GM21529 (cell line): ENCODE measurements at regions not wholly inside any gene's neighbourhood (a gene's known extent, or its start where the extent isn't known, plus 50 kb on each side); places are given as distances from the start of the nearest gene placed in this dataset.
"Not testable (repeated sequence)": the region's sequence is repeated elsewhere in the genome, so short reads cannot be mapped to it uniquely, and the experiment has no call there.

ENCODE experiments used
- ATAC-seq: cut with Tn5 transposase; IDR thresholded peaks from one replicate; pipeline ENCODE4 v1.9.1; 2021; ENCODE audit not compliant: unreplicated experiment

DNA sequence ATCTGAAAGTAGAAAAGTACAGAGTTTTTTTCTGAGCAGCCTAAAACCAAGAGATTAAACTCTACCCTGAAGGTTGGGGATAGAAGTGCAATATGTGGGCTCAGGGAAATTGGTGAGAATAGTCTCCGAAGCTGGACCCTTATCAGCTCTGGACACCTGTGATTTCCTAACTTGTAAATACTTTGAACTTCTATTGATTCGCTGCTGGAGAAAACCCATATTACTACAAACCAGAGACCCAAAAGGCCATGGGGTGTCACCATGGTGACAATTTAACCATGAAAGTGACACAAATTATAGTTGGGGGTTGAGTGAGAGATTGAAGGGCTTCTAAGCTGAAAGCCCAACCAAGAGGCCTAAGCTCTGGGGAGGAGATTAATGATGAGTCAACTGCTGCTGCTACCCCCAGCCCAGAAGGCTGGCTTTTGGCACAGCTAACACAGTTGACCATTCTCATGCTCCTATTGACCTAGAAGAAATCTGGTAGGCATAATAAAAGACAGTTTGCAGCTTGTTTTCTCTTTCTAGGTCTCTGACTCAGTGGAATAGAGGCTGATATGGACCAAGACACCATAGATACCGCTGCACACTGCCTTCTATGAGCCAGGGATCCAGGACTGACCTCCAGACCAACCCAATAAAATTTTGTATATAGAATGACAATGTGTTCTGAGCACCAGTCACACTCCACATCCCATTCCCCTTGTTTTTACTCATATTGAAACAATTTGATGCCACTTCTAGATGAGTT, 131.9 kb upstream of the FNDC3A start:
- no peak for ATAC-seq

DNA sequence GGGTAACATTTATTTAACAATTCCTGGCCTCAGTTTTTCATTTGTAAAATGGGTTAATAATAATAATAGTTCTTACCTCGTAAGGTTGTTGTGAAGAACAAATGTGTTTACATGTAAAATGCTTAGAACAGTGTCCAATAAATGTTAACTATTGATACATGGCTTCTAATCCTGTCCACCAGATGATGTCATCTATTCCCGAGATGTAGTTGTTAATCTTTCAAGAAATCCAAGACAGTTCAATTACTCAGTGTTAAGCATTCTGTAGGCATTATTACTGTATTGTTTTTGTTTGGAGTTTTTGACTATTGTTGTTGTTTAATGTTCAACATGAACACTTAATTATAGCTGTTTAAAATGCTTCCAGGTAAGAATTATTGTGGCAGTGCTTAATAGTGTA, 131.0 kb upstream of the FNDC3A start:
- ATAC-seq: no peak

DNA sequence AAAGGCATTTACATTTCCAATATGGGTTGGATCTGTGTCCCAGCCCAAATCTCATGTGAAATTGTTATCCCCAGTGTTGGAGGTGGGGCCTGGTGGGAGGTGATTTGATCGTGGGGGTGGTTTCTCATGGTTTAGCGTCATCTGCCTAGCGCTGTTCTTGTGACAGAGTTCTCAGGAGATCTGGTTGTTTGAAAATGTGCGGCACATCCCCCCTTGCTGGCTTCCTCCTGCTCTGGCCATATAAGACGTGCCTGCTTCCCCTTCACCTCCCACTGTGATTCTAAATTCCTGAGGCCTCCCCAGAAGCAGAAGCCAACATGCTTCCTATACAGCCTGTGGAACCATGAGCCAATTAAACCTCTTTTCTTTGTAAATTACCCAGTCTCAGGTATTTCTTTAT, 126.2 kb upstream of the FNDC3A start:
- no peak for ATAC-seq

- no peak for ATAC-seq
Measured at GRCh38 chr13:48851707-48852106, 124.0 kb upstream of the FNDC3A start.

DNA sequence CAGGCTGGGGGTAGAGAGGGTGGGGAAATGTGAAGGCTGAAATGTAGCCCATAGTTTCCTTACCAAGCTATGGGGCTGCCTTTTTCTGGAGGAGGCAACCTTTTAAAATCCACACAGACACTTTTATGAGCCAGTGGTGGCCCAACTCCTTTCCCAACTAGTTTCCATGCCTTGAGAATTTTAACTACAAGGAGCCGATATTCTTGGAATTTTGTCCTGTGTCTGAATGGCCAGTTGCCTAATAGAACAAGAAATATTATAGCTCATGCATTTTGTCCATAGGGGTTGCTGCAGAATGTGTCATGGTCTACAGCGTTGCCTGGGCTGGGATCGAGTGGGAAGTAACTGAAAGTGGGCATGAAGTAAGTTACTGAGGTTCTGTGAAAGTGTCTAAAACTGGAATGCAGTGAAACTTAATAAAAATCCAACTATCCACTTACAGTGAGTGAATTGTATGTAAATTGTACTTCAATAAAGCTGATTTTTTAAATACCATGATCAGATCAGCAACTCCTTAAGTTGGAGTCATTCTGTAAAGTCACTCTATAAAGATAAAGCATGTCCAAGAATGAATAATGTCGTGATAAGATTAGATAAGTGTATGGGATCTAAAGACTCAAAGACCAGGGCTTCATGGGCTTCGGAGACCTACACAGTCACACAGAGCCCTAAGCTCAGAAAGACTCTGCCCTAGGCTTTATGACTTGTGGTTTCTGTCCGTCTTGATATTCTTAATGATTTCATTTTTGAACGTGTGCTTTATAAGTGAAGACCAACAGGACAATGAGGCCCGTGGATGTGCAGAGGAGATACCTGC, 122.6 kb upstream of the FNDC3A start:
- no peak for ATAC-seq

GRCh38 chr13:48853728-48854102, 122.0 kb upstream of the FNDC3A start:
- no peak for ATAC-seq

GRCh38 chr13:48857576-48857975, 118.1 kb upstream of the FNDC3A start:
- no peak for ATAC-seq

DNA sequence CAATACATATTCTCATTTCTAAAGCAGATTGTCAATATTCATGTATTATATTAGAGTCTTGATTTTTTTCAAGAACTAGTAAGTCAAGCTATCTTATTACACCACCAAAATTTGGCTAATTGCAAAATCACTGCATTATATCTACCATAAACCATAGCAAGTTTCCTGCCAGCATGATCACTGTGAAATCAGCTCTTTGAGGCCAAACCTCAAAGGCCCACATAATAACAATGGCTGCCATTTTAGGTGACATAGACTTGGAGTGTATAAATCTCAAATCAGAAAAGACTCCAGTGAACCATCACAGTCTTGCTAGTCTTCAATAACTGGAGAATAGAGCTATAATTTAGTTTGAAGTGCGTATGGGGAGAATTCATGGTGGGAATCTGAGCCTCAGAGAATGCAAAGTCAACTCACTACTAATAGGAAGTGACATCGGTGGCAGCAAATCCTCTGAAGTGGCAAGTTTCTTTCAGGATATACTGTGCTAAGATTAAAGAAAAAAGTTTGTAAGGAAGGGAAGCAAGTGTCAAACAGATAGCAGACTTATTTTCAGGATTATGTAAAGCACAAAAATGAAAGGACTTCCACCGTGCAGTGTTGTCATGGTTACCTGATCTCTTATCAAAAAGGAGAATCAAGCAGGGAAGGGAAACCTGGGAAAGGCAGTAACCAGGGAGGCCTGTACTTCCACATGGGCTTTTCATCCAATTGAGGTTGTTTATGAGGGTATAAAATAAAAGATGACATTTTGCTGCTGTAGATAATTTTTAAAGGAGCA, 117.4 kb upstream of the FNDC3A start:
- ATAC-seq: no peak

GRCh38 chr13:48859272-48860105, 116.2 kb upstream of the FNDC3A start:
- no peak for ATAC-seq

- no peak for ATAC-seq
Measured at GRCh38 chr13:48860364-48860763, 115.3 kb upstream of the FNDC3A start.

- ATAC-seq: no peak
Measured at GRCh38 chr13:48862572-48862971, 113.1 kb upstream of the FNDC3A start.

DNA sequence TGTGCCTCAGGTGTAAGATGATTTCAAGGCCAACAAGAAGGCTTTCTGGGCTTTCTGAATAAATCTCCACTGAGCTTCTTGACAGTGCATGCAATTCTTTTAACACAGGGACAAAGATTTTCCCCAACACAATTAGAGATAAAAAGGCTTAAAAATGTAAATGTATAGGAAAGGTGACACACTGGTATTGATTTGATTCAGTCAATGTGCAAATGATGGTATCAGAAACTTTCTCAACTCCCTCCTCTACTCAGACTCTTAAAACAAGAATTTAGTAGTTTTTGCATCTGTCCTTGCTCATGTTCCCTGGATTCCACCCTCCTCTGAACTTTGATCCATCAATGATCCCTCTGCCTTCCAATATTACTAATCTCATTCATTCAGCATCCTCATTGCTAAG, 111.6 kb upstream of the FNDC3A start:
- no peak for ATAC-seq

DNA sequence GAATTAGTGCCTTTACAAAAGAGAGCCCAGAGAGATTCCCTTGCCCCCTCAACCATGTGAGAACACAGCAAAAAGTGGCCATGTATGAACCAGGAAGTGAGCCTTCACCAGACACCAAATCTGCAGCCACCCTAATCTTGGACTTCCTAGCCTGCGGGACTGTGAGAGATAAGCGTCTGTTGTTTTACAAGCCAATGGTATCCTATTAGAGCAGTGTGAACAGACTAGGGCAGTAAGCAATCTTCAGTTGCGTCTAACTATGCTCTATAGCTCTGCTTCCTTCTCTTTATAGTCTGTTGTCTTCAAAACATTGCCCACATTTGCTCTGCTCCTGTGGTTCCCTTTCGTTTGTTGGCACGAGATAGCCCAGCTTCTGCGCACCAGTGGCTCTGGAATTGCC, 109.5 kb upstream of the FNDC3A start:
- ATAC-seq: no peak

- no peak for ATAC-seq
Measured at GRCh38 chr13:48873081-48873480, 102.6 kb upstream of the FNDC3A start.

DNA sequence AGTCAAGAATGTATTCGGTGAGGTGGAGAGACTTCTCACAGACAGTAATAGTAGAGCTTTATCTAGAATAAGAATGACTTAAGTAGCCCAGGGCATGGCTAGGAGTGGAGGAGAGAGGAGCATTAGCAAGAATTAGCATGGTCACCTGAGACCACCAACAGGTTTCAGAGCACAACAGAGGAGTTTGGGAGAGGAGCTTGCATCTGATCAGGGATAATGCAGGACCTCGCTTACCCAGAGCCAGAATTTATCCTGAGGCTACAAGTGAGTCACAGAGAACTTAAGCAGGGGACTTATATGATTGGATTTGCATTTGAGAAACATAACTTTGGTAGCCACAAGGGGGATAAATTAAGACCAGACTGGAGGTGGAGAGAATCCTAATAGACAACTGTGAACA, 102.1 kb upstream of the FNDC3A start:
- ATAC-seq: no peak

DNA sequence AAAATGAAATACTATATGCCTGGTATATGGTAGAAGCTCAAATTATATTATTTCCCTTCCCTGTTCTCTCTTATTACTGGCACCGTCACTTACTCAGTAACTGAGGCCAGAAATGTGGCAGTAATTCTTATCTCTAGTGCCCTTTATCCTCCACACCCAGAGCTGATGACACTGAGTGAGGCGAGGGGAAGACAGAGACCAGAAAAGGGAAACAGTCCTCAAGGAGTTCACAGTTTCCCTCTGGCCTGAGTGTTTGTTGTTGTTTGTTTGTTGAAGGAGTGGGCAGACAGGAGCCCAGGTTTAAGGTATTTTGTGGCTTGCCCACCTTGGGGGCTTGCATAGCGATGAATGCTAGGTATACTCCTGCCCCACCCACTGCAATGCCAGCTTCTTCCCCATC, 101.5 kb upstream of the FNDC3A start:
- no peak for ATAC-seq

DNA sequence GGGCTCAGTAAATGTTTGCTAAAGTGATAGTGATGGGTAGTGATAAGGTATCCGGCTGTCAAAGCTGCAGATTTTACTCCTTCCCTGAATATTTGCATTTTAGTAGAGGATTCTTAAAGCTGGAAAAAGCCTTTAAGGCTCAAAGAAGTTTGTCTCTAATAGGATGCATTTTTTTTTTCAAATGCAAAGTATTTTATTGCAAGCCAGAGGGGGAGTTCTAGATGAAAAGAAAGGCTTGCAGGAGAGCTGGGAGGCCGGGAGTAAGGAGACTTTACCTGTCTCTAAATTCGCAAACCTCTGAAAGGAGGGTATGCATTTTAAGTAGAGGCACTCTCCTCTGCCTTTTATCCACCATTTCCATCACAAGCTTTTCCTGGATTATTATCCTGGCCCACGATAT, 100.7 kb upstream of the FNDC3A start:
- ATAC-seq: no peak

GRCh38 chr13:48876289-48876688, 99.4 kb upstream of the FNDC3A start:
- ATAC-seq: no peak

GRCh38 chr13:48879432-48879831, 96.3 kb upstream of the FNDC3A start:
- no peak for ATAC-seq

- ATAC-seq: no peak
Measured at GRCh38 chr13:48879854-48880253, 95.9 kb upstream of the FNDC3A start.

GRCh38 chr13:48883786-48884185, 91.9 kb upstream of the FNDC3A start:
- not testable (repeated sequence) for ATAC-seq
